ENCODE measurements at regions not wholly inside any gene's neighbourhood (a gene's known extent, or its start where the extent isn't known, plus 50 kb on each side); places are given as distances from the start of the nearest gene placed in this dataset.
"Not testable (repeated sequence)": the region's sequence is repeated elsewhere in the genome, so short reads cannot be mapped to it uniquely, and the experiment has no call there.

- no peaks in the 10 kb centered on the region for H3K9me3 Mint-ChIP-seq
- peak overlapping the region; percentile 27 for H3K4me3 Mint-ChIP-seq
- H3K4me1 Mint-ChIP-seq = peaks cover 28% of the 10 kb centered on the region
- DNase-seq (ENCODE audit: low spot score in 2 of 2) (no peak), ATAC-seq (no peak)
- no peaks in the 10 kb centered on the region for H3K36me3 Mint-ChIP-seq
- no peak overlapping the region for H3K27ac Mint-ChIP-seq
Observed at GRCh38 chr9:95570646-95571045, 53.9 kb upstream of the PTCH1 start.

GRCh38 chr9:95570150-95570549 is 53.4 kb upstream of the PTCH1 start:
- Mint-ChIP-seq H3K27ac (no peak overlapping the region), H3K4me3 (peak overlapping the region; percentile 27), H3K9me3 (no peaks in the 10 kb centered on the region), H3K4me1 (peaks cover 27% of the 10 kb centered on the region), H3K36me3 (no peaks in the 10 kb centered on the region)
- no peak for ATAC-seq
- no peak for DNase-seq (ENCODE audit: low spot score in 2 of 2)

- H3K36me3 Mint-ChIP-seq; H3K27ac Mint-ChIP-seq; H3K4me3 Mint-ChIP-seq; ATAC-seq; H3K9me3 Mint-ChIP-seq; DNase-seq (ENCODE audit: low spot score in 2 of 2): not testable (repeated sequence)
- peaks cover 13% of the 10 kb centered on the region for H3K4me1 Mint-ChIP-seq
Observed at GRCh38 chr9:95568735-95569134, 52.0 kb upstream of the PTCH1 start.
